Eye (tissue), 1 donor: ENCODE measurements at regions not wholly inside any gene's neighbourhood (a gene's known extent, or its start where the extent isn't known, plus 50 kb on each side); places are given as distances from the start of the nearest gene placed in this dataset.
A peak's percentile ranks its signal among the peaks of the same experiment; 100 is the strongest.

Experiments
- DNase-seq: peaks from one replicate; pipeline ENCODE4 v3.0.0-alpha.2; 2015

DNA sequence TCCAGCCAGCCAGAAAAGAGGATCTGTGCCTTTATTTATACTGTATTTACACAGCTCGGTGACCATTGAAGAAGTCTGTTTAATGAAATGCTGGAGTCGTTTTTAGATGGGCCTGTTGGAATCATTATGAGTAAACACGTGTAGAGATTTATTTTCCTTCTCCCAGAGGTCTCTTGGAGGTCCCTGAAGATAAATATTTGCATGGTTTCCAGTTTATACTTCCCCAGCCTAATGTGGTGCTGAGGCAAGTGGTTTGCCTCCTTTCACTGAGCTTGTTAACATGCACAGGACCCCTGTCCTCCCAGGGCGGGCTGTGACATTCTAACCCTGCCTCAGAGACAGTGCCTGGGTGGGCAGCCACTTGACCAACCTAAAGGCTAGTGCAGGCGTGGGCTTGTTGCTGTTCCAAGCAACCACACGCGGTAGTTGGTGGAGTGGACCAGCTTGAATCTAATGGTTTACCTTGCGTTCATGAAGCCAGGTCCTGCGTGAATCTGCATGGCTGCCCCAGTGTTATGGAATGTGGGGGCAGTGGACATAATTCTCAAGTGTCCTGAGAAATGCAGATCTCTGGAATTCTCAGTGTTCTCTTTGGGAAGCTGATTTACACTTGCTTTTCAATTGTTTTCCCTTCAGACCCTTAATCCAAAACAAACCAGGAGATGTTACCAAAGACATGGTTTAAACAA lies 130.2 kb upstream of the DLX2 start:
- no peak for DNase-seq

DNA sequence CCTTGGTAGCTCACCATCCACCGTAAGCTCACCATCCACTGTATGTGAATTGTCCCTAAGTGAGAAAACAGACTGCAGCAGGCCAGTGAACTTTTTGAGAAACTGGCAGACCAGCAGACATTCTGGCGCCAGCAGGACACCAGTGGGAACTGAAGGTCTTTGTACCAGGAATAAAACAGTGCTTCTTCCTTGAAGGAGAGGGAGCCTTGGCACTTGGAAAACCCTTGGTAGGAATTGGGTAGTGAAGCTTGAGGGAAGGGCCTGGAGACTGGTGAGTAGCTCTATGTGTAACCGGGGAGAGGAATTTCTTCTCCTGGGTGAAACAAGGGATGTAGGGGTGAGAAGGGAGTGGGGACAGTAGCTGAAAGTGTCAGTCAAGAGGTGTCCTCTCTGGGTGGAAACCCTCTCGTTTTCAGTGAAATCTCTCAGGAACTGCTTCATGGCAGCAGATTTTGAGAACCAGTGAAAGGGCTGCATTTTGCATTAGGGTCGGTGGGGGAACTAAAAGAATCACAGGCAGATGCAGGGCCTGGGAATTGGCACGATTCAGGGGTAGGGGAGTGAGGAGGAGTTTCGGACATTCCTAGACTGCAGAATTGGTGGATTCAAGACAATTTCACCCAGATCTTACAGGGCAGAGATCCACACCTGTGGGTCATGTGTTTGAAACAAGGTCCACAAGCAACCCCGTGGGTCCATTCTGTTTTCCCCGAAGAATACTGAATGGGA lies 131.5 kb upstream of the DLX2 start:
- DNase-seq = no peak

DNA sequence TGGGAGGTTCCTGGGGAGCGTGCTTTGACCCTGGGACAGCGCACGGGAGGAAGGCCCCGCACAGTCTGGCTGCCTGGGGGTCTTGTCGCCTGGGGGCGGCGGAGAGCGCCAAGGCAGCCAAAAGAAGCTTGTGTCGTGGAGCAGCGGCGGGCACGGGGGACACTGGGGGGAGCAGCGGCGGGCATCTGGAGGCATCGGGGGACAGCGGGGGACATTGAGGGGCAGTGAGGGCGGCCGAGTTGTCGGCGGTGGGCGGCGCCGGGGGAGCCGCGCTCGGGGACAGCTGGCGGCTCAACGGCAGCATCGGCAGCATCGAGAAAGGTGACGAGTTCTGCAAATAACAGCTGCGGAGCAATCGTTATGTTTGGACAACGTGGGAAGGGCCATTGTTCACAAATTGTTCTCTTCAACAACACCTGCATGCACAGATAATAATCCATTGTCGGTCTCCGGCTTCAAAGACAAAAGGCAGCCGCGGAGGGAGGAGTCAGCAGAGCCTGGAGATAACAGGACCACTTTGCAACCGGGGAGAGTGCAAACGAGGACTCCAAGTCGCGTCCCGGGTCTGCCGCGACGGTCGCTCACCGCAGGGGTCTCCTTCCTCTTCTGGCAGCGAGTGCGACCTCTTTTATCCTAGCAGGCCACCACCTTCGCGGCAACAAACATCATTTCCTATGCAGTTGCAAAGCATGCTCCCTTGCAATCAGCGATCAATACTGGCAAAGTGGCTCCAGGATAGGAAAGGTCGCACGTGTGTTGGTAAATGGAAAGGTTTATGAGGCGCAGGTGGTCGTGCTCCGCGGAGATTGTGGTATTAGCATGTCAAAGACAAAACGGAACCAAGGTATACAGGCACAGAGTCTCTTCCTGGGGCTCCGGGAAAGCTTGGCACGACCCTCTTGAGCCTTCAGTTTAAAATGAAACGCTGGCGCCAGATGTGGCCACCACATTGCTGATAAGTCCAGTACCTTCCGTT lies 132.3 kb upstream of the DLX2 start:
- DNase-seq = peak; percentile 84

DNA sequence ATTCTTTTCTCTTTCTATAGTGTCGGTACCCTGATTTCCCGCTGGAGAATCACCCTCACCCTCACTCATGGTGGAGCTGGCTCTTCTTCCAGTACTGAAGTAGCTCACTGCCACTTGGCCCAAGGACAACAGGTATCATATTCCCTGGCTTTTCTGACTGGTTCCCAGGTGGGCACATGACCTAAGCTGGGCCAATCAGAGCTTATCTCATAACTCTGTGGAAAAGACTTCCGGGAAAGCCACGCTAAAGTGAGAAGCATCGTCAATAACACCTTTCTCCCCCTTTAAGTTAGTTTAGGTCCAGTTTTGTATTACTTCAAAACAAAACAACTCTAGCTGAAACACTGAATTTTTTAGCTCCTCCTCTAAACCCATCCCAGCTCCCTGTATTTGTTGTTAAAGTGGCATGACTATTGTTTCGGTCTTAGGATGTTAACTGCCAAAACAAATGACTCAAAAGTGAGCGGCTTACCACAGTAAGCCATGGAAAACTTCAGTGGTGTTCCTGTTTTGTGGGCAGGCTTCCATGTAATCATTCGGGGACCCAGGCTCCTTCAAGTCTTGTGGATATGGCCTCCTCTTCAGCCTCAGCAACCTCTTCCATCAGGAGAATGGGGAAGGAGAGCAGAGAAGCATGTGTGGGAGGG lies 137.4 kb upstream of the DLX2 start:
- DNase-seq = no peak

DNA sequence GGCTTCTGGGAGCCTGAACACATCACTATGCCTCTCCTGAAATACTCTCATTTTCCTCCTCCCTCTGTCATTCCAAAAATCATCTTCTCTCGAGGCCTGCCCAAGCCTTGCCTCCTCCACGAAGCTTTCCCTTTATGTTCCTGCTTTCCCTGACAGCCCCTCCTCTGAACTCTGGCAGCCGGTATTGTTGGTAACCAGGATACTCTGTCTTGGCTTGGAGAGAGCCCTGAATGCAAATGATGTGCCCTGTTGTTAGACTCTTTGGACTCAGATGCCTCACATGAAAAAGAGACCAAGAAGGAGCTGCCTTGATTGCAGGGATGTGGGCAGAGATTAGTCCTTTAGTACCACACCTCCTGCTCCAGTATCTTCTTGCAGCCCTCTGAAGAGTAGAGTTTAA lies 138.5 kb upstream of the DLX2 start:
- no peak for DNase-seq

DNA sequence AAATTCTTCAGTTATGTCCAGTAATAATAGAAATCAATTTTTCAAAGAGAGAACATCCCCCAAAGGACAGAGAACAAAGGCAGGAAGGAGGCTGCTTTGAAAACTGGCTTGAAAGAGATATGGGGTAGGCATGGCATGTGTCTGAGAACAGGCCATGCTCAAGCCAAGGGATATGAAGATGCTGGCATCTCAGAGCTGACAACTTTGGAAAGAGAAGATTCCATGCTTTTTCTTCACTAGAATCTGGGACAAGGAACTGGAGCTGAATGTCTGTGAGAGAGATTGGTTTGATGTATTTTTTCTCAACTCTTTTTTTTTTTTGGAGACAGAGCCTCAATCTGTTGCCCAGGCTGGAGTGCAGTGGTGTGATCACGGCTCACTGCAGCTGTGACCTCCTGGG lies 139.8 kb upstream of the DLX2 start:
- no peak for DNase-seq

DNA sequence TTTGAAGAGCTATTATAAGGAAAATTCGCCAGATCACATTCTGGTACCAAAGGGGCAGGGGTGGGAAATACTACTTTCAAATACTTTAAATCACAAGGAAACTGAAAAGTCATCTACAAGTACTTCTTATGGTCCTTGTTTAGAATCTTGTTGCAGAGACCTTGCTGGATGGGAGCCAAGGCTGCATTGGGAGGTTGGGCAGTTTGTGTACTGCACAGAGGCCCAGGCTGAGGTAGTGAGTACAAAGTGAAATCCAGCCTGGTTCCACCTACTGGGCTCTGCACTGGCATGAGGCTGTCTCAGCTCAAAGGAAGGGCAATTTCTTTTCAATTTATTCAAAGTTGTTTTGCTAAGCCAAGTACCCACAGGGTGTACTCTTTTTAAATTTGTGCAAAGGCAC lies 140.3 kb upstream of the DLX2 start:
- DNase-seq = no peak

DNA sequence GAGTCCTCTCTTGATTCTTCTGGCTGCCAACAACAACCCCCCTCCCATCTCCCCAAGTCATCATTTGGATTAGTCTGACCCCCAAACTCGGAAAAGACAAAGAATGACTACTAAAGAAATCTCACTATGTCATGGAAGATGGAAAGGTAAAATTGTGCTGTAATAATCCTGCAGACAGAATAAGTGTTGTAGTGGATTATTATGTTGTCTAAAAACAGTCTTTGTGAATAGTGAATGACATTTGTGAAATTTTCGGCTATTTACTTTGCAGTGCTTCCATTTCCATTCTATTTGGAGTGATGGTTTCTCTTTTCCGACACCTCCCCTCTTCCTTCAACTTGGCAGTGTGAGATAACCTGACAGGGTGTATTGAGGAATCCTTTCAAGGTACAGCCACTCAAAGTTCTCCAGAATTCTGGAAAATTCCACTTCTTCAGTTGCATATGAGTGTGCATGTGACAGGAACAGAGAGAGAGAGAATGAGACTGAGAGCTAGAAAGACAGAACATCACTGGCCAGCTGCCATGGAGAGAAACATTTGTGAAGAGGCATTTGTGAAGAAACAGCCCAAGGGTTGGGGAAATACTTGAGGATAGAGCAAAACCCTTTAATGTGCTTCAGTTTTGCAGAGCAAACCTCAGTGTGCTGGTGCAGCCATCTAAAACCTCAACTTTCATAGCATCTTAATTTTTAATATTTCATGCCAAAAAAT lies 141.9 kb upstream of the DLX2 start:
- no peak for DNase-seq

DNA sequence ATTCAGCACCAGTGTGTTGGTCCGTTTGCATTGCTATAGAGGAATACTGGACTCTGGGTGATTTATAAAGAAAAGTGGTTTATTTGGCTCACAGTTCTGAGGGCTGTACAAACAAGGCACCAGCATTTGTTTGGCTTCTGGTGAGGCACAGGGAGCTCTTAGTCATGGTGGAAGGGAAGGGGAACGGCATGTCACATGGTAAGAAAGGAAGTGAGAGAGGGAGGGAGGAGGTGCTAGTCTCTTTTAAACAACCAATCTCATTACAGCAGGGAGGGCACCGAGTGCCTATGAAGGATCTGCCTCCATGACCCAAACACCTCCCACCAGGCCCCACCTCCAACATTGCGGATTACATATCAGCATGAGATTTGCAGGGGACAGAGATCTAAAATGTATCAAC lies 143.9 kb upstream of the DLX2 start:
- no peak for DNase-seq

DNA sequence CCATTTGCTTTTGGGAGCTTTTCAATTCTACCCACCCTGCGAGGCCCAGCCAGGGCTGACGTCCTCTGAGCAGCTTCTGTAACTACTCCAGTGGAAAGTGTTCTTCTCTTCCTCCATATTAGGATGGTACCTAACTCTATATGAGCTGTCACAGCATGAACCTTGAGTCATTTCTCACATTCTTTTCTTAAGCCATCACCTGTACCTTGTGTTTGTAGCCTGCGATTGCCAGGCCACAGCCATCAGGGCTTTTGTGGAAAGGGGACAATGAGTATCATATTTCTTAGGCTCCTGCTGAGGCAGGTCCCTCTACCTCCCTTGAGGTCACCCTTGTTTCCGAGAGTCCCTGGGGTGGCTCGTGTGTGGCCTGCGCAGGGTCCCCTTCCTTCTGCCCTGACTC lies 144.5 kb upstream of the DLX2 start:
- no peak for DNase-seq

DNA sequence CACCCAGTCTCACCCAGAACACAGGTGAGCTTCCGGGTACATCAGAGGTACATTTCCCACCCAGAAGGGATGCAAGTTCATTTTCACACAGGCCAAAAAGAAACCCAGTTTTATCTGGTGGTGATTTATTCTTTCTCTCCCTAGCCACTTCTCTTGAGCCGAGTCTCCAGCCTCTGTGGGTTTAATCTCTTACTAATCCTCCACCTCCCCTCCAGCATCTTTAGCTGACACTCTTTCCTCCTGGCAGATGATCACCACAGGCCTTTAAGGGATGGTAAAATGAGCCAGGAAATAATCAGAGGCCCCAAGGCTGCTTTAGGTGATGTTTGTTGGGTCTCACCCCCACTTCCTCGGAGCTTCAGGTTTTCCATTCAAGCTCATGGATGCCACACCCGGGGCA lies 145.7 kb upstream of the DLX2 start:
- no peak for DNase-seq

DNA sequence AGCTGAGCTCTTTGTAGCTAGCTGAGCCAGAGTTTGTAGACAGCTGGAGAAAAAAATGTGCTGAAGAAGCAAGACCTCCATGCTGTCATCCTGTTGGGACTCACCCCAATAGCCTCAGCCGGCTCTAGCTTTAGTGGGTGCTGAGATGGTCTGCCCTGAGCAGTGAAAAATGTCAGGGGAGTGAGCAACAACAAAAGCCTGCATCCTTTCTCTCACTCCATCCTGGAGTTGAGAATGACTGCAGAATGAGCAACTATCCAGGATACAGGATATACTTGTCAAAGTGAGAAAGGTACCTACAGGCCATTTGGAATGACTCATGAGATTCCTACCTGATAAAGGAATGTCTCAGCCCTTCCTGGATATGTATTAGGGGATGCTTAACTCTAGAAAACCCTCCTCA lies 146.1 kb upstream of the DLX2 start:
- no peak for DNase-seq

DNA sequence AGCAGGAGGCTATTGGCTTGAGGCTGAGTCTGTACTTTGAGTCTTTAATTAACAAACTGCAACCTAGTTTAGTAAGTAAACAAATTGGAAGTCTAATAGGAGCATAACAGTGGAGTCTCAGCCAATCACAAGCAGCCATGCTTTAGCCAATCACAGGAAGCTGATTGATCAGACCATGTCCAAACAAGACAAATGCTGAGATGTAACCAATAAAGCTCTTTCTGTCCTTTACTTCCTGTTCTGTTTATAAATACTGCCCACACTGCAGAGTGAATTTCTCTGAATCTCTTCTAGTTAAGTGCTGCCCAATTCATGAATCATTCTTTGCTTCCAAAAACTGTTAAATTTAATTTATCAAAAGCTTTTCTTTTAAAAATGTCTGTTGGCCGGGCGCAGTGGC lies 146.6 kb upstream of the DLX2 start:
- DNase-seq = no peak

DNA sequence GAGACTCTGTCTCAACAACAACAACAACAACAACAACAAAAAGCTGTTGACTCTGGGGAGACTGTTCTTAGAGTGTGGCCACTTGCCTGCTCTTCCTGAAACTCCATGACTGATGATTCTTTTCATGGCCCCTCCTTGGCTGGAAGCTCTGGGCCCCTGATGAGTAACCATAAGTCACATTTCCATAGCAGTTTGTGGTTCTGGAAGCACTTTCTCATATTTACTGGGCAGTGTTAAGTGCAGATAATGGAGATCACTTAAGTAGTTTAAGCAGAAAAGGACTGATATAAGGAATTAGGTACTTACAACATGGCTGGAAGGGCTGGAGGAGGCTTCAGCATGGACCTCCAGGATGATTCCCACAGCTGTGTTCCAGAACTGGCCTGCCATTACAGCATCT lies 147.3 kb upstream of the DLX2 start:
- DNase-seq = no peak

DNA sequence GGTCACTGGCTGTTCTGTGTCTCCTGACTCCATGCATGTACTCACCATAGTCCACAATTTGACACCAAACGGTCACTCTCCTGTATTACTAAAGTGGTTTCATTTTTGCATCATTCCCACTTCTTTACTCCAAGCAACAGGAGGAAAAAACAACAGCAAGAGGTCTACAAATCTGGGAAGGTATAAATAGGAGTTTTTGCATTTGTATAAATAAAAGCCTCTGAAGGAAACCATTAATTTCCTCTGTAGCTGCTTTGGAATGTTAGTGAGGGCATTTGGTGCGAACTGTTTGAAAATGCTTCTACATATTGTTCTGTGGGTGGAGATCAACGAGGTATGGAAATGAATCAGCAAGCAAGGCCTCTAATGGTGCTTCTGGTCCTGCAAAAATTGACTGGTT lies 148.5 kb upstream of the DLX2 start:
- DNase-seq = no peak

DNA sequence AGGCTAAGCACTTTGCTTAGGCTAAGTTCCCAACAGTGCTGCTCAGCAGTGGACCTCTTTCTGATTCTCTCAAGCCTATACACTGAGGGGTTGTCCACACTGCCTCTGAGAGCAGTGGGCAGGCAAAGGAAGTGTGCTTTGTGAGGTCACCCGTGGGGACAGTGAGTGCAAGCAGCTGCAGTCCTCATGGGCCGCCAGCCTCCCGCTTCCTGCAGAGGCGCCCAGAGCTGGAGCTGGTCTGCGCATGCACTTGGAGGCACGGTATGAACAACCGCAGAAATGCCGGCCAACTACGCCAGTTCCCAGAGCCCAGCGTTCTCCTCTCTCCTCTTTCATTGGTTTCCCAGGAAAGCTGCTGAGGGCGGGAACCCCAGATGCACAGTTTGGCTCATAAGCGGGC lies 149.5 kb upstream of the DLX2 start:
- DNase-seq = no peak

DNA sequence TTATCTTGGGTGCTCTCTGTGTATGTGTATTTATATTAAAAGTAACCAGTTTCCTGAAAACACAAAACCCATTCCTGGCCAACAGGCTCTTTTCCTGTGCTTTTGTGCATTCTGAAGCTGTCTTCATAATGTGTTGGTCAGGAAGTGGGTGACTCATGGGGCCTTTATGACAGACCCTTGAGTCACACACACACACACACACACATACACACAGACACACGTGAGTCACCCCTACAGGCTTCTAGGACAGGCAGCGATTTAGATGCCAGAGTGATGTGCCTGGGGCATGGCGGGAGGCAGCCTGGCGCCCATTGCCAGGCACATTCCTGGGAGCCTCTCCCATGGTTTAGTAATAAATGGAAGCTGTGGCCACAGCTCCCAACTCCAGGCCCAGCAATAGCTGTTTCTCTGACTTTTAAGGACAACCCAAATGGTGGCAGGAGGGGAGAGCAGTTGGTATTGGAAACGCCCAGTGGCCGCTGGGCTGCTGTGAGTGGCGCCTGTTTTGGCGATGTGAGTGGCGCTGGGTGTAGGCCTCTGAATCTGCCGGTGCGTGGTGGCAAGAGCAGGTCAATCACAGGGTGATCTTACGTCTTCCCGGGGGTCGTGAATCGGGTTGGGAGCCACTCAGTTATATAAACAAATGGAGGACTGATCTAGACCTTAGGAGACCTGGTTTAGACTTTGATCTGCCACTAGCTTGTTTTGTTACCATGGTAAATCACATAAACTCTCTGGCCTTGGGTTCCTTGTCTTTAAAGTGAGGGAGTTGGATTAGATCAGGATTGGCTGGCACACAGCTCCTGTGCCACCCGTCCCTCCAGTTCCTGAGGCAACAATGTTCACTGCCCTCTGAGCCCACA lies 150.7 kb upstream of the DLX2 start:
- DNase-seq = peak; percentile 25

DNA sequence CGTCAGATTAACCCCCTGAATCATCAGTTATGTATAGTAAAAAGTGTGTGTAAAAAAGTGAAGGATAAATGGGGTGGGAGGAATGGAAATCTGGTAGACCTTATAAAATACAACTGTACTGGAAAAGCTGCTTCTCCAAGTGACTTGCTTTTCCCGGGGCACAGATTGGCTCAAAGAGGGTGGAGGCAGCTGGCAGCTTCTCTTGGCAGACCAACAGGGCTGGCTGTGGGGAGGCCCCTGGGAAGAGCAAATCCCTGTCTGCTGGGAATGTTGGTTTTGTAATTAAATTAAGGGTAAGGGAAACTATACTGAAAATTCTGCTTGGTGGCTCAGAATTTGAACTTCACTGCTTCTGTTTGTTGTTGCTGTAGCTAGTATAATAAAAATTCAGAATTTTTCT lies 154.2 kb upstream of the DLX2 start:
- no peak for DNase-seq

DNA sequence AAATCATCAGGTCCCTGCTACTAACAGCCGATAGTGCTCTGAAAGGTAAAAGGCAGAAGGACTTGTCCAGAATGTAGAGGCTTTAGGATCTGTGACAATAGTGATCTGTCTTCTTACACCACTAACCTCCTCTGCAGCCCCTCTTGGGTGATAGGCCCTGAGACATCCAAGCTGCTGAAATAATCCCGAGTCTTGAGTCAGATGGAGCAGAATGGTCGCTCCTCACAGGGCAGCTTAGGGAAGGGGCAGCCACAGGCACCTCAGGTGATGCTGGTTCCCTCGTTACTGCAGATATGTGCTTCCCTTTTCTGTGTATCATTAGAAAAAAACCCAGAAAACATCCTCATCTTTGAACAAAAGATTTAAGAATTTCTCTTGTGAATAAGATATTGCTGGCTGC lies 157.1 kb upstream of the DLX2 start:
- no peak for DNase-seq

DNA sequence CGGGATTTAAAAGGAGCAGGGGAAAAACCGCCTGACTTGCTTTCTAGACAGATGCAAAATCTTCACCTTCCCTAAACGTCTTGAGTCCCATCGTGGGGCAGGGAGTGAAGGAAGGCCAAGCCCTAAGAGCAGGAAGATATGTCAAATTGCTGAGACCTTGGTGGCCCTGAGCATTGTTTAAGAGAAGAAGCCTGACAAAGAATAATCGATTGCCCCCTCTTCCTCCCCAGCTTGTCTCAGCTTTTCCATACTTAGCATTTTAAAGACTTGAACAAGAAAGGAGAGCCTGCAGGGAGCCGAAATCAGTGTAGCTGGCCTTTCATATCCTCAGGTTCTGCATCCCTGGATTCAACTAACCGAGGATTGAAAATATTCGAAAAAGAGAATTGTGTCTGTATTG lies 157.6 kb upstream of the DLX2 start:
- DNase-seq = no peak

DNA sequence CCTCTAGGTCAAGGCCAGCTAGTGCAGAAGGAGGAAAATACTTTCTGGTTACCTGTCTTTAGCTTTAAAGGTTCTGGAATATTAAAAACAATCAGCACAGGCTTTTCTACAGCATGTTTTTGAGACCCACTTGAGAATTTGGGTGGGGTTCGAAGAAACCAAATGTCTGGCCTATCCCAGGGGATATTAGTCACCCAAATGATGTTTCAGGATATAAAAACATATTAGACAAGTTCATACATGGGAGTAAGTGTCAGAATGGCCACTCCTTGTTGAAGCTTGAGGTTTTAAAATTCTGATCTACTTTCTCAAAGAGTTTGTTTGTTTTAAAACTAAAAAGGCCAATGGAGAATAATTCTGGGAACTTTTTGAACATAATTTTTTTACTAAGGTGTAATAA lies 158.6 kb upstream of the DLX2 start:
- DNase-seq = no peak

DNA sequence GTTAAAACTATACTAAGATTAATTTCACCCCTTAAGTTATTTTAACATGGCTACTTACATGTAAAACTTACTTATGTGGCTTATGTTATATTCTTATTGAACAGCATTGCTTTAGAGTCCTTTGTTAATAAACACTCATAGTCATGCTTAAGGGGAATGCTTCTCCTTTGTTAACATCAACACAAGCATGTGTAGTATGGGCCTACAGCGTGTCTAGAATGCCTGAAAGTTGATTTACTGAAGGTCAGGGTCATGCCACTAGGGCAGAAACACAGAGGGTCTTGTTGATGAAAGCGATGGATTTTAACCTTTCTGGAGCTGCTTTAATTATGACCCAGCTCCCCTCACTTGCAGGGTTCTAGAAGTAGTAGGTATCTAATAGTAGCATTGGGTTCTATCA lies 159.8 kb upstream of the DLX2 start:
- no peak for DNase-seq
